ENCODE measurements at regions not wholly inside any gene's neighbourhood (a gene's known extent, or its start where the extent isn't known, plus 50 kb on each side); places are given as distances from the start of the nearest gene placed in this dataset.
"Not testable (repeated sequence)": the region's sequence is repeated elsewhere in the genome, so short reads cannot be mapped to it uniquely, and the experiment has no call there.

- DNase-seq = no peak
These were observed 527.7 kb upstream of the SOX9 start for GRCh38 chr17:71593078-71593477.

DNA sequence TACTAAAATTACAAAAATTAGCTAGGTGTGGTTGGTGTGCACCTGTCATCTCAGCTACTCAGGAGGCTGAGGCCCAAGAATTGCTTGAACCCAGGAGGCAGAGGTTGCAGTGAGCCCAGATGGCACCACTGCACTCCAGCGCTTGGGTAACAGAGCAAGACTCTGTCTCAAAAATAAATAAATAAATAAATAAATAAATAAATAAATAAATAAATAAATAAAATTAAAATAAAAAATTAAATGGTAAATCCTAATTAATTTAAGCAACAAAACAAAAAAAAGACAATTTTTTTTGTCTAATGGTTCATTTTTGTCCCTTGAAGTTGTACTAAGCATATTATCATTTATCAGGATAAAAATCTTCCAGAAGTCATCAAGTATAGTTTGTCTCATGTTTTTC, 521.2 kb upstream of the SOX9 start:
- DNase-seq = not testable (repeated sequence)

GRCh38 chr17:71600137-71600789, 520.6 kb upstream of the SOX9 start:
- DNase-seq = no peak

- no peak for DNase-seq
These were observed 518.8 kb upstream of the SOX9 start for GRCh38 chr17:71601894-71602504.

- no peak for DNase-seq
These were observed 506.8 kb upstream of the SOX9 start for GRCh38 chr17:71613996-71614395.

GRCh38 chr17:71615820-71616219, 505.0 kb upstream of the SOX9 start:
- DNase-seq = no peak

DNA sequence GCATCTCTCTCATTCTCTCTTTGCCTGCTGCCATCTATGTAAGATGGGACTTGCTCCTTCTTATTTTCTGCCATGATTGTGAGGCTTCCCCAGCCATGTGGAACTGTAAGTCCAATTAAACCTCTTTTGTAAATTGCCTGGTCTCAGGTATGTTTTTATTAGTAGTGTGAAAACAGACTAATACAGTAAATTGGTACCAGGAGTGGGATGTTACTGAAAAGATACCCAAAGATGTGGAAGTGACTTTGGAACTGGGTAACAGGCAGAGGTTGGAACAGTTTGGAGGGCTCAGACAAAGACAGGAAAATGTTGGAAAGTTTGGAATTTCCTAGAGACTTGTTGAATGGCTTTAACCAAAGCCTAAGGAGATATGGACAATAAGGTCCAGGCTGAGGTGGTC, 503.1 kb upstream of the SOX9 start:
- DNase-seq = not testable (repeated sequence)

- no peak for DNase-seq
These were observed 495.5 kb upstream of the SOX9 start for GRCh38 chr17:71625330-71625729.

GRCh38 chr17:71628306-71628705, 492.5 kb upstream of the SOX9 start:
- no peak for DNase-seq

DNA sequence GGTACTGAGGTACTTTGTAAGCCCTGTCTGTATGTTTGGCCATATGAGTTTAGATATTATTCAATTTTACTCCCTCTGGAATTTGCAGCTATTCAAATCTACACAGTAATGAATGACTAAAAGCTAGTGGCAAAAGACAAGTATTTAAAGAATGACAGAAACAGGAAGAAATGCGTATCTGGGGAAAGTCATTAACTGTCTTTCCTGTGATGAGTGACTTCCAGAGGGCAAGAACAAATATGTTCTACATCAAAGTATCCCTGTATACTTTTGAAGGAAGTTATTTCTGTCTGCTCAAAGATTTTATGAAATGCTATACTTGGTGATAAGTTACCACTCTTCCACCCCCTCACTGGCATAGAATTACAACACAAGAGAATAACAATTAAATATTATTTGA, 489.3 kb upstream of the SOX9 start:
- no peak for DNase-seq

DNA sequence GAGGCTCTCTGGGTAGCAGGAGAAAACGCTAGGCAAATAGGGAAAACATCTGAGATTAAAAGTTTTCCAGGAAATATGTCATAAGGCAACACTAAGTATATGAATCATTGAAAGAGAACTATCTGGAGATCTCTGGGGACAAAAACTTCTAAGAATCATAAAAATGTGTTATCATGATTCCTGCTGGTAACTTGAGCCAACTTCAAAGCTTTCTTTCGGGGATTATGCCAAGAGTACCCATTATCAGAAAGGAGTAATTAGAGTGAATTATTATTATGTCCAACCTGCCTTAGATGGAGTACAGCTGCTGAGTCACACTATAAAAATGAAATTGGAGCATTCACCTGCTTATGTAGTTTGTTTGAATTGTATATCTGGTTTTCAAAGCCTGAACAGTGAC, 488.5 kb upstream of the SOX9 start:
- no peak for DNase-seq

DNA sequence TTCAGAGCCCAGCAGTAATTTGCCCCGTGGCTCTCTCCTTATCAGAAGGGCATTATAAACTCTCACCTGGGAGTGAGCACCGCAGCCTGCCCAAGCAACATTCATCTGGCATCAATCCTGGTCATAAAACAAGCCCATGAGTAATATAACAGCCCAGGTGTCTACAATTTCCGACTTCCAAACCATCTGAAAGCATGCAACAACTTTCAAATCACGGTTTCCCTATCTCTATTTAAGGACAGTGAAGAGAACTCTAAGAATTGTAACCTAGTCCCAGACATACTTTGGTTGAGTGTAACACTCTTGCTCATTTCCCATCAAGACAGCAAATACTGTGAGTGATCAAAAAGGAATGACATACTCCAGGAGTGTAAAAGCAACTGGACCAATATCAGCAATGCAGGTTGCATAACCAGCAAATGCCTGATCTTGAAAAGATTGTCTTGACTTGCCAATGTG, 487.4 kb upstream of the SOX9 start:
- no peak for DNase-seq

GRCh38 chr17:71634376-71634775, 486.4 kb upstream of the SOX9 start:
- DNase-seq = no peak

GRCh38 chr17:71635187-71635586, 485.6 kb upstream of the SOX9 start:
- no peak for DNase-seq

- no peak for DNase-seq
These were observed 484.2 kb upstream of the SOX9 start for GRCh38 chr17:71636644-71637043.

DNA sequence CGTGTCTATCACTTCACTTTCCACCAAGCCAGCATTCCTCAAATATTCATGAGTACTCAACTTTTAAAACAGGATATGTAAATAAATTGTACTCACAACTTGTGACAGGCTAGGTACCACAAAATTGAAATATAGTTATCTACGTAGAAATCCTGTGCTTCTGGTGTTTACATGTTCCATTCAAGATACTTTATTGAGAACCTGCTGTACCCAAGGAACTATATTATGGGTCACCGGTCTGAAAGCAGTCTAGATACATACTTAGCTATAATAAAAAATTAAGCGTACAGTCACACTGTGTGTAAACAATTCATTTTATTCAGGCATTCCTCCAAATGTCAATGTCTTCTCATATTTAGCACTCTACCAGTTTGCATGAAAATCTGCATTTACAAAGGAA, 482.2 kb upstream of the SOX9 start:
- no peak for DNase-seq

DNA sequence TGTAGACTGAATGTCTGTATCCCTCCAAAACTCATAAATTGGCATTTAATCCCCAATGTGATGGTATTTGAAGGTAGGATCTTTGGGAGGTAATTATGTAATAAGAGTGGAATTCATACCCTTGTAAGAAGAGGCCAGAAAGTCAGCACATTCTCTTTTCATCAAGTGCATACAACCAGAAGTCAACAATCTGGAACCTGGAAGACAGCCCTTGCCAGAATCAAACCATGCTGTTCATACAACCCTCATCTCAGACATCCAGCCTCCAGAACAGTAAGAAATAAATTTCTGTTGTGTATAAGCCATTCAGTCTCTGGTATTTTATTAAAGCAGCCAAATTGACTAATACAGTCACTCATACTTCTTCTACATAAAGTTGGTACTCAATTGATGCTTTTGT, 481.0 kb upstream of the SOX9 start:
- DNase-seq = no peak

- not testable (repeated sequence) for DNase-seq
These were observed 473.9 kb upstream of the SOX9 start for GRCh38 chr17:71646890-71647289.

- DNase-seq = not testable (repeated sequence)
These were observed 472.5 kb upstream of the SOX9 start for GRCh38 chr17:71648342-71648741.

GRCh38 chr17:71649941-71650350, 470.9 kb upstream of the SOX9 start:
- no peak for DNase-seq

- DNase-seq = no peak
These were observed 465.3 kb upstream of the SOX9 start for GRCh38 chr17:71655542-71655941.

DNA sequence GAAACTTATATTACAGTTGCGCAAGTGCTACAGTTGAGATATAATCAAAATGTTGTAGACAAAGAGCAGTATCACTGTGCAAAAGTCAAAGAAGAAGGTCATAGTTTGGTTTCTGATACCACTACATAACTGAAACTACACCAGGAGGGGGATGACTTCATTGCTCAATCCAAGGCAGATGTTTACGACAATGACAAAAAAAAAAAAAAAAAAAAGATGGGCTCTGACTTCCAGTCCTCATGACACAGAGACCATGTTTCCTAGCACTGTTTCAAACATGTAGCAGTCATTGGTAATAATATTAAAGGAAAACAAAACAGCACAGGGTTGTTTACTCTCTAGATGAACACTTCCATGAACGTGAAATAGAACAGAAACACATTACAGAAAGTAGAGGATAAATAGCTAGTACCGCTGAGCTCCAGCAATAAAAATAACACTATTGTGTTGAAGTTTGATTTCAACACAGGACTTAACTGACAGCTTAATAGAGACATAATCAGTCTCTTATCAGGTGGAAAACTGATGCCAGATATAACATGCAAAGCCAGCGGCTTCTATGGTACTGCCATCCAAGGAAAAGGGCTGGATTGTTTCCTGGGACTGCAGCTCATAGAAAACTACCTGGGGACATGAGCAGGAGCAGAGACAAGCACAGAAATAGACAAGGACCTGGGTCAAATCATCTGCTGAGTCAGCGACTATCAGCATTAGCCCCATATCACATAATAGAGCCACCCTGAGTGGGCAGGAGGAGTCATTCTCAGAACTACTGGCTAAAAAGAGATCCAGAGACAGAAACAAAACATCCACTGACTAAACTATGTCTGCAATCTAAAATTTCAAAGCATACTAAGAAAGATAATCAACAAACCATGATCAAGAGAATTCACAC, 463.6 kb upstream of the SOX9 start:
- no peak for DNase-seq

DNA sequence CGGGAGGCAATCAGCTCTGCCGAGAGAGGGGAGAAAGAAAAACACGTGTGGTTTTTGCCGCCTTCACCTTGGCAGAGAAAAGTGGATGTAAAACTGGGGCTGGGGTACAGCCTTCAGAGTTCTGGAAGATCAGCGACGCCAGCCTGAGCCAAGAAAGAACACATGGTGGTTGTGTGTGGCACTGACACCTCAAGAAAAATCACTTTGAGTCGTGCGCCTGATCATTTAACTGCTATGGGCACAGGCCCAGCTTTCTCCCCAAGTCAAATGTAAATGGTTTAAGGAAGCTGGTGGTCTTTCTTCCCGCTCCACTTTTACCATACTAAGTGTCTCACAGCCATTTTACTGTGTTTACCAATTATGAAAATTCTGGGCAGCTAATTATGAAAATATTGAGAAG, 461.8 kb upstream of the SOX9 start:
- DNase-seq = no peak

DNA sequence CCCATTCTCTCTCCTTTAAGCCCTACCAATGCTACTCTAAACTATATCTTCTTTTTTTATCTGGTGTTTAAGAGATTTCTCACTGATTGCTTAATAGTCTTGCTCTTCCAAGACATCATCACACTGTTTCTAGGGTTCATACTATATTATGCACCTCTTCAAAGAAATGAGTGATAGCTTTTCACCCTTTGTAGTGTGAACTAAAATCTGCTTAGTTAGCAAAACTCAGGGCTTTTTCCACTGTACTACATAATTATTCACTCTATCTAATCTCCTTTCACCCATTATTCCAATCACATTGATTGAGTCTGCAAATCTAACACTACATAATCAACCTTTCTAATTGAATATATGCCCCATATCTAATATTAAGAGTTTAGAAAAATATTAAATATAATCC, 456.0 kb upstream of the SOX9 start:
- DNase-seq = no peak
